ENCODE measurements at regions not wholly inside any gene's neighbourhood (a gene's known extent, or its start where the extent isn't known, plus 50 kb on each side); places are given as distances from the start of the nearest gene placed in this dataset.

DNA sequence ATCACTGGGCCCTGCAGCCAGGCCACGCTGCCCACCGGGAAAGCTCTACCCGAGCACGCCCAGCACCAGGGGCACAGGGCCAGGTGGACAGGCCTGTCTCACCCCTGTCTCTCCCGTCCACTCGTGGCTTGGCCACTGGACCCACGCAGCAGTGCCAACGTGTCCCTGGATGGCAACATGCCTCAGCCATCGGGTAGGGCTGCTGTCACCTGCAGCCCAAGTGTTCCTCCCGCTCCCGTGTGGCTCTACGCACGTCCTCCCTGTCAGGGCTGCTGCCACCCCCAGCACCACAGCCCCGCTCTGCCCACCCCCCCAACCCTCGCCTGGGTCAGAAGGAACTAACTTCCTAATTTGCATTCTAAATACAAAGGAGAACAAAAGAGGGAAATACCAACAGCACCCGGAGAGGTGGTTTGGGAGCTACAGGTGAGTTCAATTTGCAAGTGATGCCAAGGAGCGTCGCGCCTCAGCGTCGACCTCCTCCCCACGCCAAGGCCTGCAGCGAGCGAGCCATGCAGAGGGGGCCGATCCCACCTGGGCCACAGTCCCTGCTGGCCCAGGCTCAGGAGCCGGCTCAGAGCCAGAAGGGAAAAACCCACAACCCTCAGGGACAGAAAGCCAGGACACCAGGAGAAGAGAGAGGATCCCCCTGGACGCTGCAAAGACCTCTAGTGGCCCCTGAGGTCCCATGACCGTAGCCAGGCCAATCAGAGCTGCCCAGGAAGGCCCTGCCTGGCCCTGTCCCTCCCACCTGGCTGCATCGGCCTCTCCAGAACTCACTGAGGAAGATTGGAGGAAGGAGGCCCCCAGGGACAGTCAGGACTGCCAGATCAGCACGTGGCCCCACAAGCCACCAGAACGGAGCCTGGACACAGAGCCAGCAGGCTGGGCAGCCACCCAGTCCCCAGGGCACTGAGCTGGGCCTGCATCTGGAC, 128.4 kb upstream of the SPACA7 start:
- DNase-seq = no peak

DNA sequence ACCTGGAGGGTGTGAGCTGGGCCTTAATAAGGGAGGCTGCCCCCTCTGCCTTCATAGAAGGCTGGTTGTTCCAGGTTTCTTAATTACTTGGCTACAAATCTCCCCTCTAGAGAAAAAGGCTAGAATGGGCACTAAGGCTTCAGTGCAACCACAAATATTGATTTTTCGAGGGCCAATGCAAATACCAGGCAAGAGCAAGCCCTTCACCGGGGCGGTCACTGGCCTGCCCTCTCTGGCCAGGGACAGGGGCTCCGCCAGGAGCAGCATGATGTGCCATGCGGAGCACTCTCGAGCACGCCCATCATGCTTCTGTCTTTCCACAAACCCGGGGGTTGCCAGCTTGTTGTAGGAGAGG, 127.8 kb upstream of the SPACA7 start:
- no peak for DNase-seq

DNA sequence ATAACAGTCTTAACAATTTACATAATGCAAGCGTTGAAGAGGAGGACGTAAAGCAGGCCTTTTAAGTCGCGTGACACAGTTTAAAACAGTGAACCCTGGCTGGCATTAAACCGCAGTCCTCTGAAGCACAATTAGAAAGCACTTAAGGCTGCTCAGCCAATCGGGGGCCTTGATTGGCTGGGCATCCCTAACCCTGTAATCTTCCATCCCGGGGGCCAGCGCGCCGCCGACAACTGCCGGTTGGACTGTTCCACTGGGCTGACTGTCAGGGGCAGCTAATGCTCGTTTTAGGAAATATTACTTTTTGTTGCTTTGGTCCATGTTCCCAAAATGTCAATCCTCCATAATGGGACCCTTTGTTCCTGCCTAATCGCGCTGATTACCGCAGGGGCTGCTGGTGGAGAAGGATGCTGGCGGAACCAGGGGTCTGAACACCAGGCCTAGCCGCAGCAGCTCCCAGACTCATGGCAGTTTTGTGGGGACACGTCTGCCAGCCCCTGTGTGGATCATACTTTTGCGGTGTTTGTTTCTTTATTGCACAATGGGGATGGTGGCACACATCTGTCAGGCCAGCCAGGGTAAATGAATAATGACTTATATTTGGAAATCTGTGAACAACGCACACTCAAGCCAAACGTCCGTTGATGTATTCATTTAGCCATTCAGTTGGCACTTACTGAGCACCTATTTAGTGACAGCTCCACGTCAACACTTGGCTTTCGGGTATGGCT, 127.1 kb upstream of the SPACA7 start:
- DNase-seq = peak; percentile 9

DNA sequence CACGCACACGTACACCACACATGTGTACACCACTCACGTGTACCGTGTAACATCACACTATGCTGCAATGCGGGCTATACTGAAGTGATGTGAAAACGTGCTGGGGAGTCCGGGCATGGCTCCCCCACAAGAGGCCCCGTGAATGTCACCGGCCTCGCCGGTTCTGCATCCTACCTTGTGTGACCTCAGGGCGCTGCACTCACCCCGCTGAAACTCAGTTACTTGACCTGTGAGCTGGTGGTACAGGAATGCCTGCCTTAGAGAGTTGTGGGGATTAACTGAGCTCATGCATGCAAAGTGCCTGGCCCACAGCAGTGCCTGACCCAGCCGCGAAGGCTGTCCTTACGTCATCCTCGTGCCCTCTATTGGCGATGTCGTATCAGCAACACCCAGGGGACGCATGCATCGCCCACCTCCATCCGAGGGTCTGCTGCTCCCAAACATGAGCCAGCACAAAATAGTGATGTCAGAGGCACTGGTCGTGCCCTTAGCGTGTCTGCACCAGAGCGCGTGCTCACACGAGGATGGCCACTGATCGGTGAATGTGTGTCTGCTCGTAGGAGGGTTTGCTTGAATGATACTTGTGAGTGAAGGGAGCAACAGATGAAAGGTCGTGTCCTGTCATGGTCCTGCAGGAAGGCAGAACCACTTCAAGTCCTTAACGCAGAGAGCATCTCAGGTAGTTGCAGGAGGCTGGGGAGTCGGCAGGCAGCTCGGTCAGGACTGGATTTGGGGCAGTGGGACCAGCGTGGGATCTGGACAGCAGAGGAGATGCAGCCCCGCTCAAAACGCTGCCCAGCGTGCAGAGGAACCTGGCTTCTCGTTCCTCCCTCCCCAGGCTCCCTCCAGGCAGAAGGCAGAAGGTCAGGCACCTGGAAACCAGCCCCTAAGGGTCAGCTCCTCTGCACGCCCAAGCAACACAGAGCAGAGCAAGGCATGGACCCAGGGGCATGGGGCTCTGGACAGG, 126.2 kb upstream of the SPACA7 start:
- DNase-seq = no peak

- no peak for DNase-seq
Observed at GRCh38 chr13:112250788-112251445, 125.2 kb upstream of the SPACA7 start.

GRCh38 chr13:112251930-112252585, 124.1 kb upstream of the SPACA7 start:
- DNase-seq = no peak

- no peak for DNase-seq
Observed at GRCh38 chr13:112252804-112253590, 123.2 kb upstream of the SPACA7 start.

DNA sequence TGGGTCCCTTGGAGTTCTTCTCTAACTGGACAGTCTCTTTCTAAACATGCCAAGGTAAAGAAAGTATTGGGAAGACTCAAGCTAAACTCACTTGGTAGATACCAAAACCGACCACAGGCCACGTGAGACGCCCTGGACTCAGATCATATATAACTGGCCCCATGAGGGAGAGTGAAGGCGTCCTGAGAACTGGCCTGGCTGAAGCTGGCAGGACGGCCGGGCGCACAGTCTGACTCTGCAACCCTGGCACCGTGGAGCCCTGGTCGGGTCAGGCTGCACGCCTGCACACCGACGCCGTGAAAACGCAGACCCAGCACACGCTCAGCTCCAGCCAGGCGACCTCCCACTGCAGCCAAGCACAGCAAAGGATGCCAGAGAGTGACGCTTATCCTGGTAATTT, 122.5 kb upstream of the SPACA7 start:
- no peak for DNase-seq

DNA sequence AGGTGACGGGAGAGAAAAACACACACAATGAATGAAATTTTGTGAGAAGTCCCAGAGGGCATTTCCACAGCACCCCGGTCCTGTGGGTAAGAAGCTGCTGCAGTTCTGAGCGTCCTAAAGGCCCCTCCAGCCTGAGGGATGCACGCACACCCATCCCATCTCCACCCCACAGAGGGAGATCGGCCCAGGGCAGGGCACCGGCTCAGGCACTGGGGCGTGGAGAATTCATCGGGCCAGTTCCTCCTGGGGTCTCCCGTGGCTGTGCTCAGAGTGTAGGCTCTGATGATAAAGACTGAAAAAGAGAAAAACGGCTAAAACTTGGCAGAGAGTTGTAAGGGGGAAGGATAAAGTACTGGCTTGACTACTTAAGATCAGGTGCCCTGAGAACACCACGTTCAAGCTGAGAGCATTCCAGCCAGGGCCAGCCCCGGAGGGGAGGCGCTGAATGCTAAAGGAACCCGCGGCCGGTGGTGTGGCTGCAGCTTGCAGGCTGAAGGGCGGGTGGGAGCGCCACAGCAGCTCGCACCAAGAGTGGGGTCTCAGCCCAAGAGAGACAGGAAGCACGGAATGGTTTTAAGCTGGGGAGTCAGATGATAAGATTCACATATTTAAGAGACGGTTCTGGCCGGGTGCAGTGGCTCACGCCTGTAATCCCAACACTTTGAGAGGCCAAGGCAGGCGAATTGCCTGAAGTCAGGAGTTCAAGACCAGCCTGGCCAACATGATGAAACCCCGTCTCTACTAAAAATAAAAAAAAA, 121.9 kb upstream of the SPACA7 start:
- DNase-seq = no peak

DNA sequence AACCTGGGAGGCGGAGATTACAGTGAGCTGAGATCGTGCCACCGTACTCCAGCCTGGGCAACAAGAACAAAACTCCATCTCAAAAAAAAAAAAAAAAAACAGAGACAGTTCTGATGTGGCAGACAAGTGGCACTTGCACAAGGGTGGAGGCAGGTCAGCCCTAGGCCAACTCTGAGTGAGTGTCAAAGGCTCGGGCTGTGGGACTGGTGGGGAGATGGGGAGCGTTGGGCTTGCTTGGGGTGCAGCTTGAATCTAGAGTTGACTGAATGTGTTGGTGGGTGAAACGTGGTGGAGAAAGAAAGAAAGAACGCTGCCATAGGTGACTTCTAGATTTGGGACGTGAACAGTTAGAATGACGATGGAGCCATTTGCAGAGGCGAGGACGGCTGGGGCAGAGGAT, 121.3 kb upstream of the SPACA7 start:
- no peak for DNase-seq

GRCh38 chr13:112255550-112256120, 120.5 kb upstream of the SPACA7 start:
- no peak for DNase-seq

DNA sequence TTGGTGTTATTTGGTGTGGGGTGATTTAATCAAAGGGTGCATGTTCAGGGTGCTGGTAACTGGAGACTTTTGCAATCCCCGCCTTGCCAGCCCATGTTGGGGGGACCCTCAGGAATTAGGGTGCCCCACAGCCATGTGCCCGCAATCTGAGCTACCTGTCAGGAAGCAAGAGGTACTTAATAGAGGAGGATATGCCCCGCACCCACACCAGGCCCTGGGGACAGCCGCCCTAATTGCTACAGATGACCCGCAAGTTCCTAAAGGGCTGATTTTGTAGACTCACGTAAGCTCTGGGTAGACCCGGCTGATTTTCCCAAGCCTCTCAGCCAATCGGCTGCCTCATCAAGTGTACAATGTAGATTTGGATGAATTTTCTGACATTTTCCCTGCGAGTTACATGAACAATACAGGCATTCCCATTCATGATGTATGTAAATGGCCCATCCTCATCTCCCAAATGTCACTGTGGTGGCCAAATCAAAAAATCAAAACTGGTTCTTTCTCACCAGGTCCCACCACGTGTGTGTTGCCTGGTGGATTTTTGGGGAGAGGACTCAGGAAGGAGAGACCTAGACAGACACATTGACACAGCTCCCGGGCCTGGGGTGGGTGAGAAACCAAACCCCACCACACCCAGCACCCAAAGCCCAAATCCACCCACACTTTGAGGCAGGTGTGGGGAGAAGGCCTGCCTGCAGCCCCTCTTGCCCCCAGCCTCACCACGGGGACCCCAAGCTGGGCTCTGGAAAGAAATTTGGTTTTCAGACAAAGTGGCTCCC, 119.2 kb upstream of the SPACA7 start:
- no peak for DNase-seq

DNA sequence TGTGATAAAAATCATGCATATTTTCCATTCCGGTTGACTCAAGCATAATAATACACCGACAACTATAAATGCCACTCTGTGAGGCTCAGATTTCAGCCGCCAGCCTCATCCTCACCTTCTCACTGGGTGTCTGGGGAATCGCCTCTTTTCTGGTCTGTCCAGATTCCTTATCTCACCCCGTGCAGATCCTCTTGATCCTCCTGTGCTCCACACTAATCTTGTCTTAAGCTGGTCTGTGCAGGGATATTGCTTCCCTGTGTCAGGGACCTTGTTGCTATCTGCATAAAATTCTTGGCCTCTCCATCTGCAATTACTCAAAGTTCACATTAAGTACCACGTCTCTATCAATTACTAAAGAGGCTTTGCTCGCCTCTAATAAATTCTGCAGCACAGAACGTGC, 116.6 kb upstream of the SPACA7 start:
- DNase-seq = no peak

- no peak for DNase-seq
Observed at GRCh38 chr13:112260108-112261055, 115.8 kb upstream of the SPACA7 start.

GRCh38 chr13:112261924-112262323, 114.2 kb upstream of the SPACA7 start:
- DNase-seq = no peak

DNA sequence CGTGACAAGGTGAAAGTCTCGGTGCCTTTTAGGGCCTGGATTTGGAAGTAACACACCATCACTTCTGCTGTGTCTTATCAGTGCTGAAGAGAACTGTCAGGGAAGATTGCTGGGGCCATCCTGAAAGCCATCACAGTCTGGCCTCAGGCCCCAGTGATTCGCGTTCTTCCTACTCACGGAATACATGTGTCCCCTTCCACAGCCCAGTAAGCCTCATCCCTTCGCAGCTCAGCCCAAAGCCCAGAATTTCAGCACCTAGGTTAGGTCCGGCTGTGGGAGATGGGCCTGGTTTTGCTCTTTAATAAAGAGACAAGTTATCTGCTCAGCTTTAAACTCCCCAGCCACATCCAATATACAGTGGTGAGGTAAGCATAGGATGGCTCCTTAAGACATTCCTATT, 113.0 kb upstream of the SPACA7 start:
- DNase-seq = no peak

GRCh38 chr13:112267660-112268059, 108.5 kb upstream of the SPACA7 start:
- no peak for DNase-seq

DNA sequence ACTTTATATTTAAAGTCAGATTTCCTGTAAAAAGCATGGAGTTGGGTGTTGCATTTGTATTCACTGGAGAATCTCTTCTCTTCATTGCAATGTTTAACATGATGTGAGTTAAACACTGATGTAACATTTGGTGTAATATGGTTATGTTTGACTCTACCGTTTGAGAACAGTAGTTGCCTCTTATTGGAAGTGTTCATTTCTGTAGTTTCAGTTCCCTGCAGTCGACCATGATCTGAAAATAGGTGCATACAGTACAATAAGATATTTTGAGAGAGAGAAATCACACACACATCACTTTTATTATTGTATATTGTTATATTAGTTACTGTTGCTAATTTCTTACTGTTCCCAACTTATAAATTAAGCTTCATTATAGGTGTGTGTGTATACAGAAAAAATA, 105.2 kb upstream of the SPACA7 start:
- no peak for DNase-seq
